SK-N-MC (cell line): ENCODE measurements at regions not wholly inside any gene's neighbourhood (a gene's known extent, or its start where the extent isn't known, plus 50 kb on each side); places are given as distances from the start of the nearest gene placed in this dataset.

Experiments
- EZH2 ChIP-seq: fragments of 200-600 bp; sonication (generic); IDR thresholded peaks from one replicate; pipeline ENCODE4 v1.6.1; 2017; ENCODE audit warnings: antibody characterized with exemption
- FOXP2 ChIP-seq: optimal IDR thresholded peaks from 2 replicates; pipeline ENCODE3; 2011; ENCODE audit warnings: mild to moderate bottlenecking, moderate library complexity; ENCODE audit not compliant: insufficient read depth; ENCODE audit errors: extremely low read length, control extremely low read depth
- POLR2AphosphoS5 ChIP-seq: IDR thresholded peaks from 2 replicates; pipeline ENCODE4 v1.6.1; 2012; ENCODE audit warnings: mild to moderate bottlenecking, low read depth, low read length, borderline replicate concordance

DNA sequence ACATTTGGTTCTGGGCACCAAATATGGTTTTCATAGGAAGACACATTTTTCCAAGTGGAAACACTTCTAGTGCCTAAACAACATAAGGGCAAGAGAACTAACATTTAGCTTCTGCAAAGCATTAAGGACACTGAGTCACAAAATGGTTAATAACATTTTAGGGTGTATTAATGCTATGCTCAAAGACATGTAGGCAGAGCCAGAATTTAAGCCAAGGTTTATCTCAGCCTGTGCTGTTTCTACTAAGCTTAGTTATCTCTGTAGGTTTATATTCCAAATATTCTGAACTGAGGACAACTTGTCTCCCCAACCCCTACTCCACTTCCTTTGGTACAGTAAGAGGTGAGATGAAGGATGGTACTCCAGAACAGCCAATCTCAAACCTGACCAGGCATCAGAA, 54.1 kb upstream of the AKAP13 start:
- no peak for TF ChIP-seq POLR2AphosphoS5
- no peak for TF ChIP-seq EZH2
- no peak for TF ChIP-seq FOXP2
